GM12874 (cell line): ENCODE measurements at regions not wholly inside any gene's neighbourhood (a gene's known extent, or its start where the extent isn't known, plus 50 kb on each side); places are given as distances from the start of the nearest gene placed in this dataset.

Experiments
- CTCF ChIP-seq: IDR thresholded peaks from 2 replicates; pipeline ENCODE4 v1.5.1; 2011; ENCODE audit warnings: low read depth, mild to moderate bottlenecking, control low read depth, low read length, moderate library complexity; ENCODE audit not compliant: insufficient read depth

- no peak for TF ChIP-seq CTCF
Observed at GRCh38 chr7:125358551-125359167, 429.0 kb upstream of the POT1 start.

GRCh38 chr7:125357676-125358455 is 428.2 kb upstream of the POT1 start:
- TF ChIP-seq CTCF = no peak

GRCh38 chr7:125355899-125356298 is 426.3 kb upstream of the POT1 start:
- no peak for TF ChIP-seq CTCF

- TF ChIP-seq CTCF = no peak
Observed at GRCh38 chr7:125347269-125347668, 417.6 kb upstream of the POT1 start.

- TF ChIP-seq CTCF = no peak
Observed at GRCh38 chr7:125338110-125338509, 408.5 kb upstream of the POT1 start.

- no peak for TF ChIP-seq CTCF
Observed at GRCh38 chr7:125336326-125336725, 406.7 kb upstream of the POT1 start.

- TF ChIP-seq CTCF = no peak
Observed at GRCh38 chr7:125326666-125327255, 397.1 kb upstream of the POT1 start.
